EH (cell line): ENCODE measurements at regions not wholly inside any gene's neighbourhood (a gene's known extent, or its start where the extent isn't known, plus 50 kb on each side); places are given as distances from the start of the nearest gene placed in this dataset.
"Not testable (repeated sequence)": the region's sequence is repeated elsewhere in the genome, so short reads cannot be mapped to it uniquely, and the experiment has no call there.

Source experiments
- DNase-seq: peaks from one replicate; pipeline ENCODE4 v3.0.0-alpha.2; 2015; ENCODE audit warnings: low read depth

DNA sequence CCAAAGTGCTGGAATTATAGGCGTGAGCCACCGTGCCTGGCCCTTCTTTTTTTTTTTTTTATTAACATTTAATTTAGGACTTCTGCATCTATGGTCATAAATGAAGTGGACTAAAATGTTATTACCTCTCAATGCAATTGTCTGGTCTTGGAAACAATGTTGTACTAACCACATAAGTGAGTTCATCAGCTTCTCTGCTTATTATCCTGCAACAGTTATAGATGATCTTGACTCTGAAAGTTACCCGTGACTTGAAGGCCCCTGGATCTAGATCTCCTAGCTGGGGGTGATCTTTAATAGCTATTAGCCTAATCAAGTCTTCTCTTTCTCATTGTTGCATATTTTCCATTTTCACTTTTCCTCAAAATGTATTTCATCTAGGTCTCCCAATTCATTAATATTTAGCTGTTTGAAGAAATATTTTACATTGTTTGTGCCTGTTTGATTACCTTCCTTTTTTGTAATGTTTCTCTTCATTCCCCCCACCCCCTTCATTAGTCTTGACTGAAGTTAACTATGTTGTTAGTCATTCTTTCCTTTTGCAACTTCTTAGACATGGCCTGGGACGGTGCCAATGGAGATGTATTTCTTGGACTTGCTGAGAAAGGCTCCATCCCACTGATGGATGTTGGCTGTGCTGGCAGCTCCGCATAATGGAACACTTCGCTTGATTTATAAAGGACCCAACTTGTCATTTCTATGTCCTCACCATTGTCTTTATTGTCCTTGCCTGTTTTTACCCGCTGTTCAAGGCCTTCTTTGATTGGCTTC, 141.6 kb upstream of the RIOK3 start:
- DNase-seq, result peak; percentile 94

GRCh38 chr18:23313379-23313778, 139.7 kb upstream of the RIOK3 start:
- no peak for DNase-seq

DNA sequence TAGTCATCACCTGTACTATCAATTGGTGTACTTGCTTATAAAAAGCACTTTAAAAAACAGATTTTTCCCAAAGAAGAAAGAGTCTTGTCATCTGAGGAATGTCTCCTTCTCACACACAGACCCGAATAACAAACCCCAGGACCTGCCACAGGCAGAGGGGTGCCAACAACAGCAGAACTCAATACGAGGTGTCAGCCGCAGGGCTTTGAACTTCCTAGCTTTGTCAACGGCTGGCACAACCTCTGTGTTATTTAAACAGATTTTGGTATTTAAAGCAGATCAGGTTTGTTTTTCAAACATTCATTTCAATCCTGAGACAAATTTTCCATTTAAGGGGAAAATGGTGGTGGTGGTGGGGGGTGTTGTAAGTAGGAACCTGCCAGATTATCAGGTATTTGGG, 138.4 kb upstream of the RIOK3 start:
- no peak for DNase-seq

- DNase-seq, result no peak
These were observed 136.8 kb upstream of the RIOK3 start for GRCh38 chr18:23316316-23316715.

DNA sequence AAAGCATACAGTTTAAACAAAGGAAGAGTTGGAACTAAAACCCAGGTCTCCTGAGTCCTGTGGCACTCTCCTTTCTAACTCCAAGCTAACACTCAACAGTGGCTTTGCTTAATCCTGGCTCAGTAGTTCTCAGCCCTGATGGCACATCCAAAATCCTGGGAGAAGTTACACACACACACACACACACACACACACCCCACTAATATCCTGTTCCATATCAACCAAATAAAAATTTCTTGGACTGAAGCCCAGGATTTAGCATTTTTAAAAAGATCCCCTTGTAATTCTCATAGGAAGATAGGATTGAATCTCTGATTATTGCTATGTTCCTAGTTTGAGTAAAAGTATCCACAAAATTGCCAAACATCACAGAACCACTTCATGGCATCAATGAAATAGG, 136.1 kb upstream of the RIOK3 start:
- DNase-seq, result no peak

DNA sequence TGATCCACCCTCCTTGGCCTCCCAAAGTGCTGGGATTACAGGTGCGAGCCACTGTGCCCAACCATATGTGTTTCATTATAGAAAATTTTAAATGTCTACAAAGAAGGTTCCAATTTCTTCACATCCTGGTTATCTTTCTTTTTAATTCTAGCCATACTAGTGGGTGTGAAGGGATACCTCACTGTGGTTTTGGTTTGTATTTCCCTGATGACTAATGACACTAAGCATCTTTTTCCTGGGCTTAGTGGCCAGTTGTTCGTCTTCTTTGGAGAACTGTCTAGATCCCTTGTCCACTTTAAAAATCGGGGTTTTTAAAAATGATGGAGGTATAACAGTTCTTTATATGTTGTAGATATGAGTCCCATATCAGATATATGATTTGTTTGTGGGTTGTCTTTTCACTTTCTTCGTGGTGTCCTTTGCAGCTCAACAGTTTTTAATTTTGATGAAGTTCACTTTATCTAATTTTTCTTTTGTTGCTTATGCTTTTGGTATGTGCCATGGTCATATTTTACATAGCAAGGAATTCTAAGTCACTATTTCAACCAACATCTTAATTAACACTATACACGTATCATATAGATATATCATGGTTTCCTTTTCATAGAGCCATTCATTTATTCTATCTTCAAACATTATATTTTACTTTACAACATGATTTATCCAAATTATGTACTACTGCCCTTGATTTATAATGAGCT, 135.0 kb upstream of the RIOK3 start:
- peak; percentile 82 for DNase-seq

DNA sequence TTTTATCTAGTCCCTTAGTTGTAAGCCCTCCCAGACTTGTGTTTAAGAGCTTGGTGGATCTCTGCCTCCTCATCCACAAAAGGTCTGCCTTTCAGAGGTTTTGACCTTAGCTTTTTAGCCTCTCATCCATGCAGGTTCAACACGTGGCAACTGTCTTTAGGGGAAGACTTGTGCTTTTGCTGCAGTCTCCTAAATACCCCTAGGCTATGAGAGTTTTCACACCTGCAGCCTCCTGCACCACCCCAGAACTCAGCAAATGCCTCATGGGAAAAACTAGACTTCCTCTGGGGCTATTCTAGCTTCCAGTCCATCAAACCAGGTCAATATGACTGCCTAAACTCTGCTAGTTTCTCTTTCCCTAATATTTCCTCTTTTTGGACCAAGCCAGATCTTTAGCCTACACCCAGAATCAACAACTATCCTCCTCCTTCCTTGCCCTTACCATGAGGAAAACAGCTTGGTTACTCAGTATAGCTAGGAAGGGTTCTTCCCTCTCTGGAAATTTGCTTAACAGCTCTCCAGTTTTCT, 132.3 kb upstream of the RIOK3 start:
- DNase-seq, result no peak

DNA sequence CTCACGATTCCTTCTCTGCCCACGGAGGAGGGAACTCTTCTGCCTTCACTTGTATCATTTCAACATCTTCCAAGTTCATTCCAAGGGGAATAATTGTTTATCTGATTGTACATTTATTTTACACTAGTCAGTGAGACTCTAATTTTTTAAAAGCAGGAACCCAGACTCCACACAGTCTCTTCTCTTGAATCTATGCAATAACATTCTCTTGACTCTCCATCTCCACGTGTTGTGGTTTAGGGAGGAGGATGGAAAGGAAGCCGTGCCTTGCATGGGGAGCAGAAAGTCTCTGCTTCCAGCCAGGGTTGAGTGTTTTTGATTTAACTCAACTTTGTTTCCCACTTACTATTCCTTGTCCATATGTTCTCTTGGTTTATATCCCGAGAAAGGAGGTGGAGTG, 131.1 kb upstream of the RIOK3 start:
- peak; percentile 69 for DNase-seq

DNA sequence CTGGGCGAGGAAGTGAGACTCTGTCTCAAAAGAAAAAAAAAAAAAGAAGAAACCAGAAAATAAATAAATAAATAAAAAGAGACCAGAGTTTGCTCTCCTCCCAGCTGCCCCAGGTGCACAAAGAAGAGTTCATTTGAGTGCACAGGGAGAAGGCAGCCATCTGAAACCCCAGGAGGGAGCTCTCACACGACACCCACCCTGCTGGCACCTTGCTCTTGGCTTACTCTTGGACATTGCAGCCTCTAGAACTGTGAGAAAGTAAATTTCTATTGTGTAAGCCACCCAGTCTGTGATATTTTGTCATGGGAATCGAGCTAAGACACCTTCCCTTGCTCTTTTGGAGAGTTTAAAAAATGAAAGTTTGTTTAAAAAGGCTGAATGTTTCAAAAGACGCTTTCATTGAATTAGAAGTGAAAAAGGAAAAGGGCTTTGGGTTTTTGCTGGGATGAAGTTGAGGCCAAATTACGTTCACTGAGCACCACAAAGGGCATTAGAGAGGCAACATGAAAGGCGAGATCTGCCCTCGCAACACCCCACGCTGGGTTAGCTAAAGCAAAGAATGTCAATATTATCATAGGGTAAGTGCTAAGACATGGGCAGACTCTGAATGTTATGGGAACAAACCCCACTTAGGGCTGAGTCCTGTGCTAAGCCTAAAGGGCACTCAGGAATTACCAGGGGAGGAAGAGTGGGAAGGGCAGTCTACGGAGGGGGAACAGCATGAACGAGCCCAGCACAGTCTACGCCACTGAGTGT, 128.9 kb upstream of the RIOK3 start:
- no peak for DNase-seq

GRCh38 chr18:23324861-23325260, 128.2 kb upstream of the RIOK3 start:
- DNase-seq, result no peak

DNA sequence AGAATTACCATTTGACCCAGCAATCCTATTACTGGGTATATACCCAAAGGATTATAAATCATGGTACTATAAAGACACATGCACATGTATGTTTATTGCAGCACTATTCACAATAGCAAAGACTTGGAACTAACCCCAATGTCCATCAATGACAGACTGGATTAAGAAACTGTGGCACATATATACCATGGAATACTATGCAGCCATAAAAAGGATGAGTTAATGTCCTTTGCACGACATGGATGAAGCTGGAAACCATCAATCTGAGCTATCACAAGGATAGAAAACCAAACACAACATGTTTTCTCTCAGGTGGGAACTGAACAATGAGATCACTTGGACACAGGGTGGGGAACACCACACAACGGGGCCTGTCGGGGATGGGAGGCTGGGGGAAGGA, 123.4 kb upstream of the RIOK3 start:
- DNase-seq, result not testable (repeated sequence)

DNA sequence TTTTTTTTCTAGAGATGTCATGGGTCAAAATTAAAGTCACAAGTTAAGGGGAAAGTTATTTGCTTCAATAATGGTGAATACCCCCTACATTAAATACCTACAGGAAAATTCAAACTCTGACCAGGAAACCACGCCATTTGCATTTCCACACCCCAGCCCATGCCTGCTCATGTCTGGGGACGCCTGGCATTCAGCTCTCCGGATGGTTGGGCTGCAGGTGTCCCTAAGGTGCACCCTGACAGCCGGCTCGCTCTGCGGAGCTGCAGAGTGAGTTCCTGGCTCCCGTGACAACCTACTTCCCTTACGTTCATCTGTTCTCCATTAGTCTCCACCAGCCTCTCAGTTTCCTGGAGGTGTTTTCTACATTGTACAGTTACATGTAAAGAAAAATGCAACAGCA, 122.7 kb upstream of the RIOK3 start:
- DNase-seq, result no peak

DNA sequence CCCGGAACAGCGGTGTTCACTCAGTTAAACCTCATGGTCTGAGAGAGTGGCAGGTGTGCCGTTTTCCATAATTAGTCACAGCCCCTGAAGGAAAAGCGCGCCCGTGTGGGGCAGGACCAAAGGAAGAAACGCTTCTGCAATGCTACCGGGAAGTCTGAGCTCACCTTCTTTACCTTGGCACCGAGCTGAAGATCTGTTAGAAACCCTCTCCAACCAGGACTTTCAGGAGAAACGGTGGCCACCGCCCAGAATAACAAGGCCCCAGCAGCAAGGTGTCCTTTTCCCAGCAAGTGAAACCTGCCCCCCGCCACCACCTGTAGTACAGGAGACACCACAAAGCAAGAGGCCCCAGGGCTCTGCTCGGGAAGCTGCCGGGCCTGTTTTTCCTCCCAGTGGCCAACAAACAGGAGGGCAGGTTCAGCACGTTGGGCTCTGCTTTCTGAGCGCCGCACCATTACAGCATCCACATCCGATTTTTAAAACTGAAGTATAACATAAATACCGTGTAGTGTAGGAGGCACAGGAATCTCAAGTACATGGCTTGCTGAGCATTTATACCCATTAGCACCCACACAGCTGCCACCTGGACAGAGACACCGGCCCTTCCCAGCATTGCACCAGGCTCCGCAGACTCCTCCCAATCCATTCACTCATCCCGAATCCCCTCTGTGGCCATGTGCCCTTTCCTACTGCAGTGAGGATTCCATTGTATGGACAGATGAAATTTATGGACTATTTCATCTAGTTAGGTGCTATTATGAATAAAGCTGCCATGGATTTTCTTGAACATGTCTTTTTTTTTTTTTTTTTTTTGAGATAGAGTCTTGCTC, 121.8 kb upstream of the RIOK3 start:
- DNase-seq, result no peak

- no peak for DNase-seq
These were observed 120.7 kb upstream of the RIOK3 start for GRCh38 chr18:23332356-23332755.

DNA sequence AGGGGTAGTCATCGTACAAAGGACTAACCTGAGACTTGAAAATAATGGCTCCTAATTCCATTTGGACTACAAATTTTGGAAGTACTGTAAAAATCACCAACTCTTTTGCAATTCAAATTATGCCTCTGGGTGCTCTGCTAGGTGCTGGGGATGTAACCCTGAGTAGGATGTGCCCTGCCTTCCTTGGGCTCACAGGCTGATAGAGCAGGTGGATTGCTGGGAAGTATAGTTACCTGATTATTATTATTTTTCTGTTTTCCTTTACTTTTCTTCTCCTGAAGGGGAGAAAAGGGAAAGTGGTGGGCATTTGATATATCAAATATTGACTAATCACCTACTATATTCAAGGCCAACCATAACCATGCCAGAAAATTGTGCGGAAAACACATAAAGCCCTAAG, 119.3 kb upstream of the RIOK3 start:
- no peak for DNase-seq

DNA sequence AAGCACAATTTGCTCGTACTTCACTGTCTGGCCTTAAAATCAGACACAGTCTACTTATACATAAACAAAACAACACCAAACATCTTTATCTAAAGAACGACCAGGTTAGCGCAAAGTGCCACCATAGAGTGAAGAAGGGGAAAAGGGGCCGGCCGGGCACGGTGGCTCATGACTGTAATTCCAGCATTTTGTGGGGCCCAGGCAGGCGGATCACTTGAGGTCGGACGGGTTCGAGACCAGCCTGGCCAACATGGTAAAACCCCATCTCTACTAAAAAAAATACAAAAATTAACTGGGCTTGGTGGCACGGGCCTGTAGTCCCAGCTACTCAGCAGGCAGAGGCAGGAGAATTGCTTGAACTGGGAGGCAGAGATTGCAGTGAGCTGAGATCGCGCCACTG, 118.5 kb upstream of the RIOK3 start:
- DNase-seq, result no peak

DNA sequence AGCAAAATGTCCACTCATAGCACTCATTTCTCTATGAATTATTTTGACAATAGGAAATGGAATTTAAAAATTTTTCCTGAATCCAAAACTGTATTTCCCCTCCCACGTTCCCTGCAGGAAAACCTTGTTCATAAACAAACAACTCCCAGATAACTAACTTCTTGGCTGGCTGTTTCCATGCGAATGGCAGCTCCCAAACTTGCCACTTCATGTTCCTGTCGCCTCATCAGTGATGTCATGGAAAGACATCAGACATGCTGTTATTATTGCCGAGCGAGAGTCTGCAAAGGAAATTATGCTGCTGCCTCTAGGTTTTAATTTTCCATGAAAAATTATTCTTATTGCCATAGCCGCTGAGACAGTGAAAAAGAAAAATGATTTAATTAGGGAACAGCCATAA, 117.0 kb upstream of the RIOK3 start:
- no peak for DNase-seq

GRCh38 chr18:23337599-23338444, 115.3 kb upstream of the RIOK3 start:
- DNase-seq, result peak; percentile 49

DNA sequence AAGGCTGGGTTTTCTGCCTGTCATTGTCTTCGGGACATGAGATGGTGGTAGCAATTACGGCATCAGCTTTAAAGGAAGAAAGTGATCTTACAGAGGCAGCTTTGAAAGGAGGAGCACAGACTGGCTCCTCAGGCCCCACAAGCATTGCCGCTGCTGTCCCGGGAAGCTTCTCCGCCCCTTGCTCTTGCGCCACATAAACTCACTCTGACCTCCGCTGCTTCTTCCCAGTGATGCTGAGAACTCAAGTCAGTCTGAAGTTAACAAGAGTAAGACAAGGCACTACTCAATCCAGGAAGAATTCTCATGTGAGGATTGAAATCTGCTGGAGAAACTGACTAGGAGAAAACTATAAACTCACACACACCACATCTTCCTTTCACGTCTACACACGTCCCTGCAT, 112.4 kb upstream of the RIOK3 start:
- no peak for DNase-seq

DNA sequence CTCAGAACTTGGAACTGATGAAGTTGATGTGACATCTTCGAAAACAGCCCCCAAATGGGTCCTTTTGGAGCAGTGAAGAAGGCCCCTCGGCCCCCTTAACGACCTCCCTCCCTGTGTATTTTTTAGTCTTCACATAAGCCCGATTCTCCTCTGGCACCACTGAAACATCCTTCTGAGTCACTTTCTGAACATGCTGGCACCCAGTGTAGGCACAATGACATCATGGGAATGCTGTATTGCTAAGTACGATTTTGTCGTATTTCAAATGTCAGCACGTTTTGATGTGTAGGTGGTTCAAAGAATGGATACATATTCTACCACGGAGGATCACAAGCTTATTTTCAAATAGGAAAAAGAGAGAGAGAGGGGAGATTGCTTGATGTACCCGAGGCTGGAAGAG, 111.7 kb upstream of the RIOK3 start:
- DNase-seq, result no peak

DNA sequence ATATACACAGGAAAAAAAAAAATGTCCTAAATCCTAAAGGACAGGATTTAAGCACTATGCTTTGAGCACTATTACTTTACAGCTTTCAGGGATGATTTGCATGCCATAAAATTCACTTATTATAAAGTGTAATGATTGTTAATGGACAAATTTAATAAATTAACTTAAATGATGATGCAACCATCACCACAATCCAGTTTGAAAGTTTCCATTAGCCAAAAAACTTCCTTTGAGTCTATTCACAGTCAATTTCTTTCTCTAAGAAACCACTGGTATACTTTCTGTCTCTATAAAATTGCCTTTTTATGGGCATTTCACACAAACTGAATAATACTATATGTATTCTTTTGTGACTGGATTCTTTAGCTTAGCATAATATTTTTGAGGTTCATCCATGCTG, 111.1 kb upstream of the RIOK3 start:
- DNase-seq, result no peak
